HepG2 (cell line): ENCODE measurements at regions not wholly inside any gene's neighbourhood (a gene's known extent, or its start where the extent isn't known, plus 50 kb on each side); places are given as distances from the start of the nearest gene placed in this dataset.
"Not testable (repeated sequence)": the region's sequence is repeated elsewhere in the genome, so short reads cannot be mapped to it uniquely, and the experiment has no call there.

Source experiments
- ATAC-seq: fragments of 200-7000 bp; cut with Tn5 transposase; 3 replicates; pipeline ENCODE4 v1.9.1; 2020; ENCODE audit warnings: mild to moderate bottlenecking, moderate library complexity
- BruUV-seq: library from RNA; stranded (reverse); fragments of 400-500 nt; replicated peaks from 2 replicates; lab custom pipeline; 2021; lab: Mats Ljungman, UMichigan
- CTCF ChIA-PET: fragments of 300-600 bp; formaldehyde crosslinking; extraction: SDS; loops from one replicate; lab custom pipeline; 2021; ENCODE audit warnings: low total read pairs, inconsistent platforms, low intra/inter-chr PET ratio; lab: Yijun Ruan, JAX
- POLR2A ChIA-PET: fragments of 350-600 bp; sonication (Branson Sonifier 250); formaldehyde crosslinking; loops from one replicate; lab custom pipeline; 2020; ENCODE audit warnings: antibody characterized with exemption, inconsistent platforms; lab: Yijun Ruan, JAX
- DNase-seq: peaks from one replicate; pipeline ENCODE4 v3.0.0-alpha.2; 2015; ENCODE audit warnings: low spot score
- FAIRE-seq: peaks from 3 replicates; lab custom pipeline; 2011; peaks lifted over from hg19 to GRCh38; lab: Jason Lieb, UNC
- H2AFZ ChIP-seq: one replicate; pipeline ENCODE4 v1.6.1; 2011; ENCODE audit warnings: low read length, inconsistent platforms
- H3K27ac ChIP-seq: fragments of 300-600 bp; 3 replicates; pipeline ENCODE4 v1.8.0; 2011; ENCODE audit warnings: mixed run types, mild to moderate bottlenecking, mixed read lengths, low read length, inconsistent platforms; ENCODE audit not compliant: insufficient read depth; ENCODE audit errors: extremely low read length
- H3K27me3 ChIP-seq, 2 experiments: fragments of 200-600 bp in 1 of 2; 2 replicates in 1 of 2; 3 replicates in 1 of 2; pipeline versions ENCODE4 v1.6.0 to v1.8.0; 2011; ENCODE audit warnings: low read length in 2 of 2, mild to moderate bottlenecking in 2 of 2, moderate library complexity in 2 of 2, inconsistent platforms in 1 of 2; ENCODE audit not compliant: insufficient read depth in 2 of 2, control insufficient read depth in 1 of 2
- H3K36me3 ChIP-seq, 2 experiments: fragments of 200-600 bp in 1 of 2; replicated peaks in 1 of 2; 2 replicates in 1 of 2; 3 replicates in 1 of 2; pipeline versions ENCODE4 v1.5.1 to v1.8.0; 2011; ENCODE audit warnings: low read length in 2 of 2, inconsistent platforms in 1 of 2; ENCODE audit not compliant: insufficient read depth in 2 of 2, control insufficient read depth in 1 of 2
- H3K4me1 ChIP-seq: 2 replicates; pipeline ENCODE4 v1.5.1; 2012; ENCODE audit warnings: low read length, inconsistent platforms; ENCODE audit not compliant: insufficient read depth
- H3K4me2 ChIP-seq: 2 replicates; pipeline ENCODE4 v1.6.0; 2011; ENCODE audit warnings: low read depth, low read length, inconsistent platforms
- H3K4me3 ChIP-seq, 3 experiments: fragments of 200-600 bp in 1 of 3; sonication (generic), shearing (Covaris generic) in 1 of 3; replicated peaks in 1 of 3; 2 replicates each; pipeline ENCODE4 v1.5.1; 2011 to 2016; ENCODE audit warnings: low read length in 3 of 3, inconsistent platforms in 2 of 3, low read depth in 2 of 3, mild to moderate bottlenecking in 2 of 3, control low read depth in 1 of 3, mixed read lengths in 1 of 3; ENCODE audit not compliant: insufficient read depth in 1 of 3
- H3K79me2 ChIP-seq: one replicate; pipeline ENCODE4 v1.6.1; 2011; ENCODE audit warnings: low read length, inconsistent platforms; ENCODE audit not compliant: insufficient read depth
- H3K9ac ChIP-seq: 2 replicates; pipeline ENCODE4 v1.6.0; 2011; ENCODE audit warnings: mild to moderate bottlenecking, low read depth, low read length, inconsistent platforms; ENCODE audit not compliant: insufficient read depth
- H3K9me3 ChIP-seq: 2 replicates; pipeline ENCODE4 v1.5.1; 2012; ENCODE audit warnings: mild to moderate bottlenecking, low read length
- H4K20me1 ChIP-seq: 2 replicates; pipeline ENCODE4 v1.6.0; 2011; ENCODE audit warnings: inconsistent platforms, mild to moderate bottlenecking, low read length, moderate library complexity; ENCODE audit not compliant: insufficient read depth
- ZNF687 ChIP-seq: sonication (generic); formaldehyde crosslinking; IDR thresholded peaks from 2 replicates; pipeline ENCODE4 v1.5.1; 2020; ENCODE audit warnings: mild to moderate bottlenecking, missing genetic modification reagents, moderate library complexity
- WGBS: methylation state at CpG from one replicate; pipeline ENCODE4 v1.1.6; 2017; ENCODE audit warnings: low lambda C conversion rate; 5-methylcytosine and 5-hydroxymethylcytosine counted together
- in situ Hi-C: cut with HindIII; loops from 2 replicates; pipeline ENCODE4 v1.10.0; 2017; ENCODE audit warnings: low pct_unique_long_range_greater_than_20kb; ENCODE audit not compliant: extremely low pct_ligation_motif_present
- intact Hi-C: fragments of 100-400 bp; cut with micrococcal nuclease; formaldehyde crosslinking; loops from one replicate; pipeline ENCODE4 v1.10.0; 2022; ENCODE audit not compliant: unreplicated experiment
- TF ChIP-seq, protein P1 (sequence below): sonication (generic); formaldehyde crosslinking; IDR thresholded peaks from 2 replicates; pipeline ENCODE4 v1.4.0; 2020; ENCODE audit warnings: missing genetic modification reagents, borderline replicate concordance

- TF ChIP-seq ZNF687 (CRISPR knock-in tag): no peak
Measured at GRCh38 chr2:180591947-180592346, 388.5 kb upstream of the UBE2E3 start (continued).

GRCh38 chr2:180591093-180591781 lies 389.2 kb upstream of the UBE2E3 start:
- H2AFZ ChIP-seq, H3K27me3 ChIP-seq, in situ Hi-C loops, H3K9me3 ChIP-seq, intact Hi-C loops, H3K4me1 ChIP-seq, H3K4me2 ChIP-seq, ATAC-seq, FAIRE-seq, H3K36me3 ChIP-seq, BruUV-seq, CTCF ChIA-PET, H4K20me1 ChIP-seq, H3K4me3 ChIP-seq, DNase-seq, POLR2A ChIA-PET, H3K79me2 ChIP-seq, H3K27ac ChIP-seq, H3K9ac ChIP-seq: not testable (repeated sequence)
- TF ChIP-seq, protein P1, sequence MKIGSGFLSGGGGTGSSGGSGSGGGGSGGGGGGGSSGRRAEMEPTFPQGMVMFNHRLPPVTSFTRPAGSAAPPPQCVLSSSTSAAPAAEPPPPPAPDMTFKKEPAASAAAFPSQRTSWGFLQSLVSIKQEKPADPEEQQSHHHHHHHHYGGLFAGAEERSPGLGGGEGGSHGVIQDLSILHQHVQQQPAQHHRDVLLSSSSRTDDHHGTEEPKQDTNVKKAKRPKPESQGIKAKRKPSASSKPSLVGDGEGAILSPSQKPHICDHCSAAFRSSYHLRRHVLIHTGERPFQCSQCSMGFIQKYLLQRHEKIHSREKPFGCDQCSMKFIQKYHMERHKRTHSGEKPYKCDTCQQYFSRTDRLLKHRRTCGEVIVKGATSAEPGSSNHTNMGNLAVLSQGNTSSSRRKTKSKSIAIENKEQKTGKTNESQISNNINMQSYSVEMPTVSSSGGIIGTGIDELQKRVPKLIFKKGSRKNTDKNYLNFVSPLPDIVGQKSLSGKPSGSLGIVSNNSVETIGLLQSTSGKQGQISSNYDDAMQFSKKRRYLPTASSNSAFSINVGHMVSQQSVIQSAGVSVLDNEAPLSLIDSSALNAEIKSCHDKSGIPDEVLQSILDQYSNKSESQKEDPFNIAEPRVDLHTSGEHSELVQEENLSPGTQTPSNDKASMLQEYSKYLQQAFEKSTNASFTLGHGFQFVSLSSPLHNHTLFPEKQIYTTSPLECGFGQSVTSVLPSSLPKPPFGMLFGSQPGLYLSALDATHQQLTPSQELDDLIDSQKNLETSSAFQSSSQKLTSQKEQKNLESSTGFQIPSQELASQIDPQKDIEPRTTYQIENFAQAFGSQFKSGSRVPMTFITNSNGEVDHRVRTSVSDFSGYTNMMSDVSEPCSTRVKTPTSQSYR (CRISPR knock-in tag): 0 out of 2 replicates have a peak, but pooled peaks have one; percentile 21
- WGBS: 26% methylated on average over 11 of the region's 11 CpGs
